ENCODE measurements at regions not wholly inside any gene's neighbourhood (a gene's known extent, or its start where the extent isn't known, plus 50 kb on each side); places are given as distances from the start of the nearest gene placed in this dataset.

- ChIA-PET CTCF (no interaction called here), POLR2A (ENCODE audit: low non-redundant PET) (no interaction called here)
- Histone ChIP-seq H3K4me3 (ENCODE audit: low read depth, low read length, poor library complexity, severe bottlenecking) (no peak overlapping the region), H3K27ac (ENCODE audit: low read depth, low read length, poor library complexity, severe bottlenecking) (no peak overlapping the region), H3K4me1 (ENCODE audit: insufficient read depth, low read length, poor library complexity, severe bottlenecking) (no peaks in the 10 kb centered on the region), H3K27me3 (replicated peaks; ENCODE audit: insufficient read depth, low read depth, low read length, poor library complexity) (no peaks in the 10 kb centered on the region), H3K9me3 (ENCODE audit: low read depth, low read length, poor library complexity, severe bottlenecking) (peaks cover 4% of the 10 kb centered on the region), H3K36me3 (ENCODE audit: insufficient read depth, low read length, poor library complexity, severe bottlenecking) (no peaks in the 10 kb centered on the region)
- BruUV-seq (replicated peaks) = no TSS peak
- intact Hi-C loops (cut with micrococcal nuclease; ENCODE audit: unreplicated experiment) = no loop called here
- no peak for TF ChIP-seq EZH2 (IDR thresholded peaks at IDR 0.05; ENCODE audit: borderline replicate concordance, low read depth, low read length, poor library complexity, severe bottlenecking)
- TF ChIP-seq CTCF (conservative IDR thresholded peaks at IDR 0.05; ENCODE audit: low read depth, low read length) = no peak
- DNase-seq (ENCODE audit: low spot score) = no peak
Measured at GRCh38 chrX:8278557-8278956, 107.5 kb upstream of the VCX2 start.

GRCh38 chrX:8279323-8279722 lies 108.3 kb upstream of the VCX2 start:
- ChIA-PET CTCF (no interaction called here), POLR2A (ENCODE audit: low non-redundant PET) (no interaction called here)
- no peak overlapping the region for H3K27ac ChIP-seq (ENCODE audit: low read depth, low read length, poor library complexity, severe bottlenecking)
- peaks cover 3% of the 10 kb centered on the region for H3K9me3 ChIP-seq (ENCODE audit: low read depth, low read length, poor library complexity, severe bottlenecking)
- DNase-seq (ENCODE audit: low spot score) = no peak
- TF ChIP-seq EZH2 (IDR thresholded peaks at IDR 0.05; ENCODE audit: borderline replicate concordance, low read depth, low read length, poor library complexity, severe bottlenecking) (no peak), CTCF (conservative IDR thresholded peaks at IDR 0.05; ENCODE audit: low read depth, low read length) (no peak)
- no peak overlapping the region for H3K4me3 ChIP-seq (ENCODE audit: low read depth, low read length, poor library complexity, severe bottlenecking)
- BruUV-seq (replicated peaks) = no TSS peak
- no peaks in the 10 kb centered on the region for H3K27me3 ChIP-seq (replicated peaks; ENCODE audit: insufficient read depth, low read depth, low read length, poor library complexity)
- no peaks in the 10 kb centered on the region for H3K36me3 ChIP-seq (ENCODE audit: insufficient read depth, low read length, poor library complexity, severe bottlenecking)
- intact Hi-C loops (cut with micrococcal nuclease; ENCODE audit: unreplicated experiment) = no loop called here
- H3K4me1 ChIP-seq (ENCODE audit: insufficient read depth, low read length, poor library complexity, severe bottlenecking) = no peaks in the 10 kb centered on the region

GRCh38 chrX:8284131-8284530 lies 113.1 kb upstream of the VCX2 start:
- Histone ChIP-seq H3K27ac (ENCODE audit: low read depth, low read length, poor library complexity, severe bottlenecking) (no peak overlapping the region), H3K36me3 (ENCODE audit: insufficient read depth, low read length, poor library complexity, severe bottlenecking) (no peaks in the 10 kb centered on the region), H3K27me3 (replicated peaks; ENCODE audit: insufficient read depth, low read depth, low read length, poor library complexity) (no peaks in the 10 kb centered on the region), H3K4me1 (ENCODE audit: insufficient read depth, low read length, poor library complexity, severe bottlenecking) (no peaks in the 10 kb centered on the region), H3K9me3 (ENCODE audit: low read depth, low read length, poor library complexity, severe bottlenecking) (no peaks in the 10 kb centered on the region), H3K4me3 (ENCODE audit: low read depth, low read length, poor library complexity, severe bottlenecking) (no peak overlapping the region)
- no TSS peak for BruUV-seq (replicated peaks)
- TF ChIP-seq CTCF (conservative IDR thresholded peaks at IDR 0.05; ENCODE audit: low read depth, low read length) (no peak), EZH2 (IDR thresholded peaks at IDR 0.05; ENCODE audit: borderline replicate concordance, low read depth, low read length, poor library complexity, severe bottlenecking) (no peak)
- DNase-seq (ENCODE audit: low spot score) = no peak
- POLR2A ChIA-PET (ENCODE audit: low non-redundant PET) = no interaction called here
- CTCF ChIA-PET = no interaction called here
- intact Hi-C loops (cut with micrococcal nuclease; ENCODE audit: unreplicated experiment) = no loop called here

Data from A673 (cell line).